ENCODE measurements at regions not wholly inside any gene's neighbourhood (a gene's known extent, or its start where the extent isn't known, plus 50 kb on each side); places are given as distances from the start of the nearest gene placed in this dataset.

- H3K4me2 ChIP-seq (ENCODE audit: insufficient read depth, low read length), result no peak overlapping the region
- no peaks in the 10 kb centered on the region for H3K9me1 ChIP-seq (ENCODE audit: control insufficient read depth, insufficient read depth, low read length)
- FAIRE-seq (no peak), DNase-seq (ENCODE audit: extremely low read depth in 1 of 4, low spot score in 3 of 4) (no peak), ATAC-seq (no peak)
- POLR2A ChIA-PET, result no interaction called here
- BruUV-seq (replicated peaks), result no TSS peak
- no peaks in the 10 kb centered on the region for H3K4me1 ChIP-seq (replicated peaks in 1 of 2; ENCODE audit: control insufficient read depth in 2 of 2, insufficient read depth in 2 of 2, low read length in 2 of 2)
- WGBS (ENCODE audit: insufficient coverage, low coverage, missing lambda C conversion rate), result 0% methylated on average over 2 of the region's 2 CpGs
- TF ChIP-seq RBM14 (IDR thresholded peaks at IDR 0.05; ENCODE audit: borderline replicate concordance, insufficient read depth, low read depth, low read length) (no peak), SMAD4 (CRISPR knock-in tag; conservative IDR thresholded peaks at IDR 0.05) (no peak), GABPB2 (CRISPR knock-in tag; conservative IDR thresholded peaks at IDR 0.05) (no peak), ZNF77 (CRISPR knock-in tag; IDR thresholded peaks at IDR 0.05) (no peak), AFF1 (IDR thresholded peaks at IDR 0.05; ENCODE audit: low read depth in 1 of 2, partially characterized antibody in 2 of 2) (no peak), PBX2 (CRISPR knock-in tag; IDR thresholded peaks at IDR 0.05; ENCODE audit: low read depth) (no peak), PBX2 (tag; conservative IDR thresholded peaks at IDR 0.05; ENCODE audit: low read depth) (no peak), IRF9 (tag; IDR thresholded peaks at IDR 0.05) (no peak)
- TF ChIP-seq, protein P1, sequence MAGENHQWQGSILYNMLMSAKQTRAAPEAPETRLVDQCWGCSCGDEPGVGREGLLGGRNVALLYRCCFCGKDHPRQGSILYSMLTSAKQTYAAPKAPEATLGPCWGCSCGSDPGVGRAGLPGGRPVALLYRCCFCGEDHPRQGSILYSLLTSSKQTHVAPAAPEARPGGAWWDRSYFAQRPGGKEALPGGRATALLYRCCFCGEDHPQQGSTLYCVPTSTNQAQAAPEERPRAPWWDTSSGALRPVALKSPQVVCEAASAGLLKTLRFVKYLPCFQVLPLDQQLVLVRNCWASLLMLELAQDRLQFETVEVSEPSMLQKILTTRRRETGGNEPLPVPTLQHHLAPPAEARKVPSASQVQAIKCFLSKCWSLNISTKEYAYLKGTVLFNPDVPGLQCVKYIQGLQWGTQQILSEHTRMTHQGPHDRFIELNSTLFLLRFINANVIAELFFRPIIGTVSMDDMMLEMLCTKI (IDR thresholded peaks at IDR 0.05; ENCODE audit: partially characterized antibody), result no peak
- TF ChIP-seq, protein P2, sequence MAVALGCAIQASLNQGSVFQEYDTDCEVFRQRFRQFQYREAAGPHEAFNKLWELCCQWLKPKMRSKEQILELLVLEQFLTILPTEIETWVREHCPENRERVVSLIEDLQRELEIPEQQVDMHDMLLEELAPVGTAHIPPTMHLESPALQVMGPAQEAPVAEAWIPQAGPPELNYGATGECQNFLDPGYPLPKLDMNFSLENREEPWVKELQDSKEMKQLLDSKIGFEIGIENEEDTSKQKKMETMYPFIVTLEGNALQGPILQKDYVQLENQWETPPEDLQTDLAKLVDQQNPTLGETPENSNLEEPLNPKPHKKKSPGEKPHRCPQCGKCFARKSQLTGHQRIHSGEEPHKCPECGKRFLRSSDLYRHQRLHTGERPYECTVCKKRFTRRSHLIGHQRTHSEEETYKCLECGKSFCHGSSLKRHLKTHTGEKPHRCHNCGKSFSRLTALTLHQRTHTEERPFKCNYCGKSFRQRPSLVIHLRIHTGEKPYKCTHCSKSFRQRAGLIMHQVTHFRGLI (CRISPR knock-in tag; IDR thresholded peaks at IDR 0.05), result no peak
- no peak overlapping the region for H3K4me3 ChIP-seq
- in situ Hi-C loops (cut with MboI) (no loop called here), intact Hi-C loops (cut with micrococcal nuclease) (no loop called here)
- no peaks in the 10 kb centered on the region for H3K79me2 ChIP-seq (ENCODE audit: control insufficient read depth, insufficient read depth, low read length)
- no peak overlapping the region for H3K27ac ChIP-seq (ENCODE audit: extremely low read depth, low read depth, low read length)
- H3K36me3 ChIP-seq (ENCODE audit: control insufficient read depth, insufficient read depth, low read length), result no peaks in the 10 kb centered on the region
- CTCF ChIA-PET (ENCODE audit: low intra/inter-chr PET ratio), result no interaction called here
- H3K9ac ChIP-seq (ENCODE audit: insufficient read depth in 1 of 2, low read depth in 2 of 2, low read length in 2 of 2), result no peak overlapping the region
- no peaks in the 10 kb centered on the region for H3K9me3 ChIP-seq (replicated peaks; ENCODE audit: control insufficient read depth, insufficient read depth, low read depth, low read length)
- H4K20me1 ChIP-seq (replicated peaks; ENCODE audit: control insufficient read depth, insufficient read depth, low read length), result no peaks in the 10 kb centered on the region
- no peak overlapping the region for H2AFZ ChIP-seq (ENCODE audit: low read depth, low read length)
- no peaks in the 10 kb centered on the region for H3K27me3 ChIP-seq (ENCODE audit: control insufficient read depth in 2 of 2, insufficient read depth in 2 of 2, low read length in 2 of 2)
Measured at GRCh38 chr2:237243487-237243886, 157.8 kb downstream of the COPS8 start.
